Esophagus muscularis mucosa (tissue), 4 donors: ENCODE measurements at regions not wholly inside any gene's neighbourhood (a gene's known extent, or its start where the extent isn't known, plus 50 kb on each side); places are given as distances from the start of the nearest gene placed in this dataset.

Experiments used
- CTCF ChIP-seq, 3 experiments: fragments of 200-600 bp in 2 of 3; fragments of 450-650 bp in 1 of 3; sonication (generic) in 2 of 3; IDR thresholded peaks; one replicate each; pipeline ENCODE4 v1.5.1; 2017 to 2019; ENCODE audit warnings: antibody characterized with exemption in 3 of 3, mild to moderate bottlenecking in 2 of 3, moderate library complexity in 1 of 3
- EP300 ChIP-seq: sonication (generic); formaldehyde crosslinking; IDR thresholded peaks from one replicate; pipeline ENCODE4 v1.6.1; 2017; ENCODE audit warnings: antibody characterized with exemption
- POLR2A ChIP-seq: fragments of 450-650 bp; IDR thresholded peaks from one replicate; pipeline ENCODE4 v1.6.1; 2017; ENCODE audit warnings: antibody characterized with exemption, moderate library complexity, mild to moderate bottlenecking, low read depth
- POLR2AphosphoS5 ChIP-seq, 2 donors: sonication (generic); formaldehyde crosslinking; IDR thresholded peaks; one replicate each; pipeline ENCODE4 v1.6.1; 2017; ENCODE audit warnings: antibody characterized with exemption in 2 of 2

GRCh38 chr6:119929121-119929520 is 579.6 kb upstream of the MAN1A1 start:
- TF ChIP-seq CTCF (IDR thresholded peaks at IDR 0.05) (no peak), EP300 (no peak), POLR2AphosphoS5 (IDR thresholded peaks at IDR 0.05) (no peak), POLR2A (no peak)
